Caco-2 (cell line): ENCODE measurements at regions not wholly inside any gene's neighbourhood (a gene's known extent, or its start where the extent isn't known, plus 50 kb on each side); places are given as distances from the start of the nearest gene placed in this dataset.
A peak's percentile ranks its signal among the peaks of the same experiment; 100 is the strongest.

Experiments
- BruUV-seq: library from RNA; stranded (reverse); fragments of 400-500 nt; replicated peaks from 2 replicates; lab custom pipeline; 2021; lab: Mats Ljungman, UMichigan
- CTCF ChIA-PET: fragments of 300-600 bp; sonication (Branson Sonifier 250); formaldehyde crosslinking; loops from one replicate; lab custom pipeline; 2022; ENCODE audit warnings: antibody characterized with exemption; lab: Charles Lee
- POLR2A ChIA-PET: fragments of 300-600 bp; sonication (Branson Sonifier 250); formaldehyde crosslinking; loops from one replicate; lab custom pipeline; 2022; ENCODE audit warnings: antibody characterized with exemption; lab: Charles Lee
- DNase-seq, 2 experiments: peaks; one replicate each; pipeline versions ENCODE4 v3.0.0 to v3.0.0-alpha.2; 2020 to 2022
- H3K27me3 ChIP-seq: replicated peaks from 2 replicates; pipeline ENCODE4 v1.6.0; 2011; ENCODE audit warnings: low read length; ENCODE audit not compliant: control insufficient read depth, insufficient read depth
- H3K36me3 ChIP-seq: 2 replicates; pipeline ENCODE4 v1.5.1; 2011; ENCODE audit warnings: low read length; ENCODE audit not compliant: control insufficient read depth, insufficient read depth
- H3K4me1 ChIP-seq: fragments of 250-450 bp; sonication (Bioruptor Pico); 2 replicates; pipeline ENCODE4 v1.5.1; 2020; ENCODE audit warnings: mild to moderate bottlenecking
- H3K4me3 ChIP-seq: 2 replicates; pipeline ENCODE4 v1.5.1; 2011; ENCODE audit warnings: low read depth, mild to moderate bottlenecking, control low read depth, low read length
- H3K9me3 ChIP-seq: fragments of 250-450 bp; sonication (Bioruptor Pico); 2 replicates; pipeline ENCODE4 v1.5.1; 2020; ENCODE audit warnings: mild to moderate bottlenecking, moderate library complexity
- H3K27ac Mint-ChIP-seq: one replicate; pipeline ENCODE4 v1.8.0; 2022; ENCODE audit warnings: mixed read lengths; ENCODE audit not compliant: unreplicated experiment
- H3K27me3 Mint-ChIP-seq: one replicate; pipeline ENCODE4 v1.8.0; 2022; ENCODE audit warnings: mixed read lengths; ENCODE audit not compliant: insufficient read depth, unreplicated experiment
- H3K36me3 Mint-ChIP-seq: one replicate; pipeline ENCODE4 v1.8.0; 2022; ENCODE audit warnings: mild to moderate bottlenecking, mixed read lengths; ENCODE audit not compliant: insufficient read depth, unreplicated experiment
- H3K4me1 Mint-ChIP-seq: one replicate; pipeline ENCODE4 v1.8.0; 2022; ENCODE audit warnings: low read depth, mixed read lengths; ENCODE audit not compliant: unreplicated experiment
- H3K4me3 Mint-ChIP-seq: one replicate; pipeline ENCODE4 v1.8.0; 2022; ENCODE audit warnings: mild to moderate bottlenecking, moderate library complexity, mixed read lengths; ENCODE audit not compliant: unreplicated experiment
- H3K9me3 Mint-ChIP-seq: one replicate; pipeline ENCODE4 v1.8.0; 2022; ENCODE audit warnings: mixed read lengths; ENCODE audit not compliant: unreplicated experiment
- intact Hi-C: fragments of 100-400 bp; cut with micrococcal nuclease; formaldehyde crosslinking; loops from one replicate; pipeline ENCODE4 v1.10.0; 2022; ENCODE audit not compliant: unreplicated experiment
- TF ChIP-seq, protein P1 (sequence below), 2 experiments: fragments of 200-600 bp in 1 of 2; IDR thresholded peaks; 1 replicate in 1 of 2; 2 replicates in 1 of 2; pipeline versions ENCODE4 v1.5.1 to v1.8.0; 2011 to 2022; ENCODE audit warnings: antibody characterized with exemption in 1 of 2, control low read depth in 1 of 2, inconsistent platforms in 1 of 2, low read depth in 1 of 2, low read length in 1 of 2, mild to moderate bottlenecking in 1 of 2, moderate library complexity in 1 of 2; ENCODE audit not compliant: insufficient read depth in 1 of 2, severe bottlenecking in 1 of 2, unreplicated experiment in 1 of 2

DNA sequence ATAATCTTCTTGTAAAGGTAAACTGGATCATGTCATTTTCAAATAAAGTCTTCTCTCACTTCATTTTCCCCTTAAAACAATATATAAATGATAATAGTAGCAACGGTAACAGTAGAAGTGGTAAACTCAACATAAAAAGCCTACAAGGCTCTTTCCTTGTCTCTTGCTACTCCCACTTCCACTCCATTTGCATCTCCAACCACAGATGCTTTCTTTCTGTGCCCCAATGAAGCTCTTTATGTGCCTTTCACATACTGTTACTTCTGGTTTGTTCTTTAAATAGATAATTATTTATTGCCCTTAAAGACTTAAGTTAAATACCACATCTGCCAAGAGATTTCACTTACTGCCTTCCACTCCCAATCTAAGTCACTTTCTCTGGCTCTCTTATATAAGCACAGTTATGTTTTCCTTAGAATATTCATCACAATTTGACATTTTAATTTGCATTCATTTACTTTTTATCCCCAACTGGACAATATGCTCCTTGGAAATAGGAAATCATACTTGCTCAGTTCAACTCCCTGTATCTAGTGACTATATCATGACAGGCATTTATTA, 149.9 kb downstream of the CRPPA start:
- H3K9me3 Mint-ChIP-seq, result no peaks in the 10 kb centered on the region
- CTCF ChIA-PET, result interaction anchor here (0.9 kb wide), 1 partner anchor 193 kb away, joined by 4 read pairs; no protein-coding TSS in a partner anchor
- DNase-seq, result no peak
- TSS peak; percentile 53 for BruUV-seq
- no peaks in the 10 kb centered on the region for H3K27me3 Mint-ChIP-seq
- Histone ChIP-seq H3K36me3 (no peaks in the 10 kb centered on the region), H3K9me3 (no peaks in the 10 kb centered on the region), H3K27me3 (no peaks in the 10 kb centered on the region), H3K4me1 (peaks cover 23% of the 10 kb centered on the region), H3K4me3 (no peak overlapping the region)
- H3K36me3 Mint-ChIP-seq, result peaks cover 5% of the 10 kb centered on the region
- peaks cover 18% of the 10 kb centered on the region for H3K4me1 Mint-ChIP-seq
- H3K27ac Mint-ChIP-seq, result peak overlapping the region; percentile 59
- intact Hi-C loops, result loop anchor here (5.0 kb wide), 2 partner anchors 151 to 194 kb away; partner anchors contain the start of gene CRPPA
- TF ChIP-seq, protein P1, sequence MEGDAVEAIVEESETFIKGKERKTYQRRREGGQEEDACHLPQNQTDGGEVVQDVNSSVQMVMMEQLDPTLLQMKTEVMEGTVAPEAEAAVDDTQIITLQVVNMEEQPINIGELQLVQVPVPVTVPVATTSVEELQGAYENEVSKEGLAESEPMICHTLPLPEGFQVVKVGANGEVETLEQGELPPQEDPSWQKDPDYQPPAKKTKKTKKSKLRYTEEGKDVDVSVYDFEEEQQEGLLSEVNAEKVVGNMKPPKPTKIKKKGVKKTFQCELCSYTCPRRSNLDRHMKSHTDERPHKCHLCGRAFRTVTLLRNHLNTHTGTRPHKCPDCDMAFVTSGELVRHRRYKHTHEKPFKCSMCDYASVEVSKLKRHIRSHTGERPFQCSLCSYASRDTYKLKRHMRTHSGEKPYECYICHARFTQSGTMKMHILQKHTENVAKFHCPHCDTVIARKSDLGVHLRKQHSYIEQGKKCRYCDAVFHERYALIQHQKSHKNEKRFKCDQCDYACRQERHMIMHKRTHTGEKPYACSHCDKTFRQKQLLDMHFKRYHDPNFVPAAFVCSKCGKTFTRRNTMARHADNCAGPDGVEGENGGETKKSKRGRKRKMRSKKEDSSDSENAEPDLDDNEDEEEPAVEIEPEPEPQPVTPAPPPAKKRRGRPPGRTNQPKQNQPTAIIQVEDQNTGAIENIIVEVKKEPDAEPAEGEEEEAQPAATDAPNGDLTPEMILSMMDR (IDR thresholded peaks at IDR 0.05; ENCODE audit: insufficient read depth in 1 of 2, low read depth in 1 of 2, low read length in 1 of 2, severe bottlenecking in 1 of 2, unreplicated experiment in 1 of 2), result no peak
- H3K4me3 Mint-ChIP-seq, result peak overlapping the region; percentile 7
- POLR2A ChIA-PET, result interaction anchor here (1.2 kb wide), 1 partner anchor 149 kb away, joined by 4 read pairs; no protein-coding TSS in a partner anchor

DNA sequence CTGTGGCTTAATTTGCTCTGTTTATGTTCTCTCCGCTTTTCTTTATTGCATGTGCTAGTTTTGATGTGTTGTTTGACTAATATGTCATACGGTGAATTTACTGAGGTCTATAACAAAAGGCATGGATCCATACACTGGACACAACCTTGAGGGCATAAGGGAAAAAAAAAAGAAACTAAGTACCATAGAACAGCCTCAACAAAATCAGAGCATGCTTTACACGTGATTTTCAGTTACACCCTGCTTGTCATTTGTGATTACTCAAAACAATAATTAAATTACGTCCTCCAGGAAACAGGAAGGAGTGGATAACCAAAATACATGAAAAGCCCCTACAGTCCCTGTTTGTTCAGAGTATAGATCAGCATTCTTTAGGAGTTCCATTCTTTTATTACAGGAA, 150.5 kb downstream of the CRPPA start:
- Mint-ChIP-seq H3K36me3 (peaks cover 5% of the 10 kb centered on the region), H3K4me3 (no peak overlapping the region), H3K27me3 (no peaks in the 10 kb centered on the region), H3K27ac (peak overlapping the region; percentile 59), H3K4me1 (peaks cover 18% of the 10 kb centered on the region), H3K9me3 (no peaks in the 10 kb centered on the region)
- TF ChIP-seq, protein P1 (IDR thresholded peaks at IDR 0.05; ENCODE audit: insufficient read depth in 1 of 2, low read depth in 1 of 2, low read length in 1 of 2, severe bottlenecking in 1 of 2, unreplicated experiment in 1 of 2), result no peak
- ChIA-PET POLR2A (no interaction called here), CTCF (no interaction called here)
- Histone ChIP-seq H3K36me3 (no peaks in the 10 kb centered on the region), H3K9me3 (no peaks in the 10 kb centered on the region), H3K4me3 (no peak overlapping the region), H3K27me3 (no peaks in the 10 kb centered on the region), H3K4me1 (peaks cover 23% of the 10 kb centered on the region)
- BruUV-seq, result no TSS peak
- DNase-seq, result no peak
- intact Hi-C loops, result loop anchor here (5.0 kb wide), 2 partner anchors 151 to 194 kb away; partner anchors contain the start of gene CRPPA

DNA sequence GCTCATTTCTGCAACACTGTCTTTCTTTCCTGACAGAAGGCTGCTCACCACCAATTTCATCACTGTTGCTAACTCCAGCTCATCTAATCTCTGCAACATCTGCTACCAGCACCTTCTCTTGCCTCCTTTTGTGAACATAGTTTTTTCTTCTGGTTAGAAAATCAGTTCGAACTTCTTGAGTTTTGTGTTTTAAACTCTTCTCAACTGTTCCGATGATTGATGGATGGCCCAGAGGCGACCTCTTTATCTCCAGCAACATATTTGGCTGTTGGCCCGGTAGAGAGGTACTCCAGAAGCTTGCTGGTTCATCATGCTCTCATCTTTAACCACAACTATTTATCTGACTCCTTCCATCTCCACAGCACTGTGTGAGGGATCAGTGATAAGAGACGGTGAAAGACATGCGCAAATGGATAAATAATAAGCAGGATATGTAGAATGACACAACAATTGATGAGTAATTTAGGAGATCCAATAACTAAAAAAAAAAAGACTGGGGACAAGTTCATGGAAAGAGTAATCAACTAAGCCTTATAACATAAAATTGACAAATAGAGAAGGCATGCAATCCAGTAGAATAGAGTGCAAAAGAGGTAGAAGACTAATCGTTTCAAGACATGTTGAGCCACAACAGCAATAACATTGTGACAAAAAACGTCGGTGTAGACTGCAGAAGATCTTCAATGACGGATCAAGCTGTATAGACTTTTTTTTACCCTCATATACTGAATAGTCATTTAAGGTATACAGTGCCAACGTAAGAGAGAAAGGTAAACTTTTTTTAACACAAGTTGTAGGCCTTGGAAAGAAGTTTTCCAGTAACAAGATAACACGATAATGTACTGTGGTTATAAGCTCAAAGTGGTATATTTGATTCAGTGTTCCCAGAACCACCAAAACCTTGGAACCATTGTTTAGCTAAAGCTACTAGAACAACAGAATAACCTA, 152.2 kb downstream of the CRPPA start:
- ChIA-PET POLR2A (no interaction called here), CTCF (no interaction called here)
- no peak overlapping the region for H3K4me3 ChIP-seq
- H3K9me3 Mint-ChIP-seq, result no peaks in the 10 kb centered on the region
- BruUV-seq, result no TSS peak
- DNase-seq, result no peak
- H3K36me3 ChIP-seq, result no peaks in the 10 kb centered on the region
- no peaks in the 10 kb centered on the region for H3K27me3 Mint-ChIP-seq
- H3K36me3 Mint-ChIP-seq, result no peaks in the 10 kb centered on the region
- H3K27ac Mint-ChIP-seq, result peak overlapping the region; percentile 10
- TF ChIP-seq, protein P1 (IDR thresholded peaks at IDR 0.05; ENCODE audit: insufficient read depth in 1 of 2, low read depth in 1 of 2, low read length in 1 of 2, severe bottlenecking in 1 of 2, unreplicated experiment in 1 of 2), result no peak
- no peak overlapping the region for H3K4me3 Mint-ChIP-seq
- no peaks in the 10 kb centered on the region for H3K9me3 ChIP-seq
- H3K4me1 Mint-ChIP-seq, result peaks cover 18% of the 10 kb centered on the region
- H3K4me1 ChIP-seq, result peaks cover 23% of the 10 kb centered on the region
- no peaks in the 10 kb centered on the region for H3K27me3 ChIP-seq
- intact Hi-C loops, result no loop called here
